ENCODE measurements at regions not wholly inside any gene's neighbourhood (a gene's known extent, or its start where the extent isn't known, plus 50 kb on each side); places are given as distances from the start of the nearest gene placed in this dataset.

DNA sequence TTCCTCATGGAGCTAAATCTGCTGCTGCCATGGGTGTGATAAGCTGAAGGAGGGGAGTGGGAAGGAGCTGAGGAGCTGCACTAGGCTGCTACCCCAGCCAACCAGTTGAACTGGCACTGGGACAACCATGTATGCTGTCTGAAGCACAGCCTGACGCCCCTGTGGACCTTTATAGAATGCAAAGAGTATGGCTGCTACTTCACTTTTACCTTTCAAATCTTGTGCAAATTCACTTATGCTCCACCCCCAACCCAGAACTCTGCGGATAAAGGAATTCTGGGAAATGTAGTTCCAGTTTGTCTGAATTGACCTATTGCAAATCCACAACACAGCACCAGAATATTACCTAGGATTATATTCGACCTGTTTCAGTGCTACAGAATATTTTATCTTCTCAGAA, 217.4 kb upstream of the SLC35B3 start:
- DNase-seq (no peak), ATAC-seq (no peak)
- Histone ChIP-seq H3K4me1 (no peaks in the 10 kb centered on the region), H3K4me3 (no peak overlapping the region), H3K9me3 (no peaks in the 10 kb centered on the region), H3K27me3 (ENCODE audit: low read depth) (no peaks in the 10 kb centered on the region), H3K36me3 (no peaks in the 10 kb centered on the region), H3K27ac (no peak overlapping the region)
- no peak for TF ChIP-seq CTCF (IDR thresholded peaks at IDR 0.05)
- intact Hi-C loops (cut with DNase I): no loop called here

DNA sequence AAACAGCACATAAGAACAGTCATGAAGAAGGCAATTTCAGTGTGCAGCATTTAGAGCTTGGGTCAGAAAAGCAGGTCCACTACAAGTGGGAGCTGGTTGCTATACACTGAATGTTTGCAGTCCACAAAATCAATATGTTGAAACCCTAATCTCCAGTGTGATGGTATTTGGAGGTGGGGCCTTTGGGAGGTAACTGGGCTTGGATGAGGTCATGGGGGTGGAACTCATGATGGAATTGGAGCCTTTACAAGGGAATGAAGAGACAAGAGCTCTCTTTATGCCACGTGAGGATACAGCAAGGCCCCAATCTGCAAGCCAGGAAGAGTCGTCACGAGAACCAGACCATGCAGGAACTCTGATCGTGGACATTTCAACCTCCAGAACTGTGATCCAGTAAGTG, 216.7 kb upstream of the SLC35B3 start:
- Histone ChIP-seq H3K27ac (no peak overlapping the region), H3K27me3 (ENCODE audit: low read depth) (no peaks in the 10 kb centered on the region), H3K4me3 (no peak overlapping the region), H3K9me3 (no peaks in the 10 kb centered on the region), H3K36me3 (no peaks in the 10 kb centered on the region), H3K4me1 (no peaks in the 10 kb centered on the region)
- DNase-seq: no peak
- intact Hi-C loops (cut with DNase I): no loop called here
- TF ChIP-seq CTCF (IDR thresholded peaks at IDR 0.05): no peak
- no peak for ATAC-seq

DNA sequence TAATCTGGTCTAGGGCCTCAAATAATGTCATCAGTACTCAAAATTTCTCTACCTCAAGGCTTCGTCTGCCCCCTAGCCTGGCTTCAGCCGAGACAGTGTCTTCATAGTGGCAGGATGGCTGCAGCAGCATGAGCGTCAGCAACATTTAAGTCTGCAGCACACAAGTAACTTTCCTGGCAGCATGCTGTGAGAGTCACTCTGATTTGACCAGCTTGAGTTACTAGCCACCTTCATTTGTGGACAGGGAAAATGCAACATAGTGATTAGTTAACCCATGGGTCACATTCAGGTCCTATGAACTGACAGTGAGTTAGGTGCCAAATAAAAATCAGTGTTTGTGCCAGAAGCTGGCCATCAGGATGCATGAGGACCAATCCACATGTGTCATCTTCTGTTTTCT, 209.9 kb upstream of the SLC35B3 start:
- H3K27me3 ChIP-seq (ENCODE audit: low read depth): no peaks in the 10 kb centered on the region
- no peak for ATAC-seq
- no peak overlapping the region for H3K4me3 ChIP-seq
- intact Hi-C loops (cut with DNase I): no loop called here
- no peaks in the 10 kb centered on the region for H3K36me3 ChIP-seq
- no peak for DNase-seq
- H3K9me3 ChIP-seq: no peaks in the 10 kb centered on the region
- no peak overlapping the region for H3K27ac ChIP-seq
- TF ChIP-seq CTCF (IDR thresholded peaks at IDR 0.05): no peak
- no peaks in the 10 kb centered on the region for H3K4me1 ChIP-seq

DNA sequence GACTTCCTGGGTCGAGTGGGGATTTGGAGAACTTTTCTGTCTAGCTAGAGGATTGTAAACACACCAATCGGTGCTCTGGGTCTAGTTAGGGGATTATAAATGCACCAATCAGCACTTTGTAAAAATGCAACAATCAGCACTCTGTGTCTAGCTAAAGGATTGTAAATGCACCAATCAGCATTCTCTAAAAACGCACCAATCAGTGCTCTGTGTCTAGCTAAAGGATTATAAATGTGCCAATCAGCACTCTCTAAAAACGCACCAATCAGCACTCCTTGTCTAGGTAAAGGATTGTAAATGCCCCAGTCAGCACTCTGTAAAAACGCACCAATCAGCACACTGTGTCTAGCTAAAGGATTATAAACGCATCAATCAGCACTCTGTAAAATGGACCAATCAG, 209.0 kb upstream of the SLC35B3 start:
- Histone ChIP-seq H3K9me3 (no peaks in the 10 kb centered on the region), H3K36me3 (no peaks in the 10 kb centered on the region), H3K4me1 (no peaks in the 10 kb centered on the region), H3K27ac (no peak overlapping the region), H3K27me3 (ENCODE audit: low read depth) (no peaks in the 10 kb centered on the region), H3K4me3 (no peak overlapping the region)
- ATAC-seq (no peak), DNase-seq (no peak)
- intact Hi-C loops (cut with DNase I): no loop called here
- no peak for TF ChIP-seq CTCF (IDR thresholded peaks at IDR 0.05)

DNA sequence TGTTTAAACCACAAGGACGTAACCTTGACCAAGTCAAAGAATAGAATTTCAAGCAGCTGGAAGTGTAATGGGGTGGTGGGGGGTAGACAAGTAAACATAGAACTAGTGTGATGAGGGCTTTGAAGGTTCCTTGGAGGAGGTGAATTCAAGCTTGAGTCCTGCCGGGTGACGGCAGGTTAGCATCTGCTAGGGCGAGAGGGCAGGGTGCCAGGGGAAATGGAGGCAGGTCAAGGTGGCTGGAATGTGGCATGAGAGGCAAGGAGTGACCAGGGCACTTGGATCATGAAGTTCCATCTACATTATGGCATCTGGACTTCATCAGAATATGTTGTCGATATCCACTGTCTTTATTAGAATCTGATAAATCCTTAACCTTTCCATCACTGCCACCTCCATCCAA, 207.5 kb upstream of the SLC35B3 start:
- Histone ChIP-seq H3K27me3 (ENCODE audit: low read depth) (no peaks in the 10 kb centered on the region), H3K4me3 (no peak overlapping the region), H3K27ac (no peak overlapping the region), H3K4me1 (no peaks in the 10 kb centered on the region), H3K9me3 (no peaks in the 10 kb centered on the region), H3K36me3 (no peaks in the 10 kb centered on the region)
- no peak for TF ChIP-seq CTCF (IDR thresholded peaks at IDR 0.05)
- no peak for ATAC-seq
- intact Hi-C loops (cut with DNase I): no loop called here
- no peak for DNase-seq

- H3K4me3 ChIP-seq: no peak overlapping the region
- H3K36me3 ChIP-seq: no peaks in the 10 kb centered on the region
- H3K9me3 ChIP-seq: no peaks in the 10 kb centered on the region
- H3K27ac ChIP-seq: no peak overlapping the region
- no peaks in the 10 kb centered on the region for H3K27me3 ChIP-seq (ENCODE audit: low read depth)
- ATAC-seq (no peak), DNase-seq (no peak)
- intact Hi-C loops (cut with DNase I): no loop called here
- no peak for TF ChIP-seq CTCF (IDR thresholded peaks at IDR 0.05)
- H3K4me1 ChIP-seq: no peaks in the 10 kb centered on the region
These were observed 206.8 kb upstream of the SLC35B3 start for GRCh38 chr6:8642131-8642530.

All from lower lobe of right lung (tissue), 2 donors.